Activated CD4-positive, alpha-beta T cell treated with anti-CD3 and anti-CD28 coated beads, Interleukin-2, amount 50 U/mL, for 16 hours (primary cell): ENCODE measurements at regions not wholly inside any gene's neighbourhood (a gene's known extent, or its start where the extent isn't known, plus 50 kb on each side); places are given as distances from the start of the nearest gene placed in this dataset.
"Not testable (repeated sequence)": the region's sequence is repeated elsewhere in the genome, so short reads cannot be mapped to it uniquely, and the experiment has no call there.

ENCODE experiments used
- DNase-seq: peaks from one replicate; pipeline ENCODE4 v3.0.0-alpha.2; 2020

- no peak for DNase-seq
Measured at GRCh38 chr3:178967177-178967532, 104.5 kb downstream of the ZMAT3 start.

DNA sequence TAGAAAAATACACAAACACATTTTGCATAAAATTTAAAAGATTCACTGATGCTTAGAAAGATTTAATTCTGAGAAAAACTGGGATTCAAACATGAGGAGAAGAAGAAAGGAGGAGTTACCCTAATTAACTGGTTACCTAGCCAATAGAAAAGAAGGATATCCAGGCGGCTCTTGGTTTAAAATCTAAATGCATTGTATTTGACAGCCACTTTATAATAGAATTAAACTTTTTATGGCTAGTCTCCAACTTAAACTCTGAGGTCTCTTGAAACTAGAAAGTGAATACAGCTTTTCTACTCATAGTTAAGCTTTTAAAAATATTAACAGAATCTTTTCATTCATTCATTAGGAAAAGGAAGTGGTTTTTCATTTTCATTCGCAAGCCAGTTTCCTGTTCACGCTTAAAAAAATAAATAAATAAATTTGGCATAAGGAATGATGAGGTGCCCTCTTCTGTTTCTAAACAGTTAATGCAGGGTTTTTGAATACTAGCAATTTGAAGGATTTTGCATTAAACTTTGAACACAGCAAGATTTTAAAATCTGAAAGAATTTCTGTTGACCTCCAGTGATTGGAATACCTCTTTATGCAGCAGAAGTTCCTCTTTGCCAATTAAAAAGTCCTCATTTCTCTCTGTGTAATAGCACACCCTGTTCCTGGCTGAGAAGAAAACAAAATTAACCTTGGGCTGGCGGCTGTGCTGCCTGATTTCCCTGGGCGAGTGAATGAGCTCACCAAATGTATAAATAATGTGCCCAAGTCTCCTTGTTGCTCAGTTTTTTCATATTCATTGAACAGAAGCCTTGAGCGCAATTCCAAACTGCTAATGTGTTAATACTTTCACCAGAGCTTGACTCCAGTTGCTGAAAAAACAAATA is 105.1 kb downstream of the ZMAT3 start:
- no peak for DNase-seq

GRCh38 chr3:178964551-178964950 is 107.1 kb downstream of the ZMAT3 start:
- DNase-seq: no peak

GRCh38 chr3:178960918-178961317 is 110.7 kb downstream of the ZMAT3 start:
- no peak for DNase-seq

- no peak for DNase-seq
Measured at GRCh38 chr3:178960181-178960580, 111.4 kb downstream of the ZMAT3 start.

GRCh38 chr3:178950676-178951075 is 120.9 kb downstream of the ZMAT3 start:
- DNase-seq: peak; percentile 48

- DNase-seq: no peak
Measured at GRCh38 chr3:178949896-178950295, 121.7 kb downstream of the ZMAT3 start.

- no peak for DNase-seq
Measured at GRCh38 chr3:178948546-178948945, 123.1 kb downstream of the ZMAT3 start.

DNA sequence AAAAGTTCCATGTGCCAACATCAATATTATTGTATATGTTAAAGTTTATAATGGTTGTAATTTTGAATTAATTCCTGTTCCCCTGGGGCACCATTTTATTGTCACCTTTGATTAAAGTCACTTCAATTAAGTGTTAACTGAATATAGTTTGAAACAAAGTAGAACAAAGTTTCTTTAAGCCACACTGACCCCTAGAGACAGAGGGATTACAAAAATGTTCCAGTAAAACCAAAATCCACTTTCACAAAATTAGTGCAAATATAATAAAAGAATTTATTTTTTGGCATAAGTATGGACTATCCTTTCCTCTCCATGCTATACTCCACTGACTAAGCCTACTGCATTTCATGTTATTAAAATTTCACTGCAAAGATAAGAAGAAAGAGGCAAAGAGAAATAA is 123.9 kb downstream of the ZMAT3 start:
- no peak for DNase-seq

- not testable (repeated sequence) for DNase-seq
Measured at GRCh38 chr3:178942261-178942660, 129.3 kb downstream of the ZMAT3 start.

GRCh38 chr3:178930116-178930515 is 141.5 kb downstream of the ZMAT3 start:
- DNase-seq: no peak

GRCh38 chr3:178916223-178916622 is 155.4 kb downstream of the ZMAT3 start:
- DNase-seq: no peak

- no peak for DNase-seq
Measured at GRCh38 chr3:178915365-178915764, 156.2 kb downstream of the ZMAT3 start.

GRCh38 chr3:178907081-178907480 is 164.5 kb downstream of the ZMAT3 start:
- DNase-seq: no peak

DNA sequence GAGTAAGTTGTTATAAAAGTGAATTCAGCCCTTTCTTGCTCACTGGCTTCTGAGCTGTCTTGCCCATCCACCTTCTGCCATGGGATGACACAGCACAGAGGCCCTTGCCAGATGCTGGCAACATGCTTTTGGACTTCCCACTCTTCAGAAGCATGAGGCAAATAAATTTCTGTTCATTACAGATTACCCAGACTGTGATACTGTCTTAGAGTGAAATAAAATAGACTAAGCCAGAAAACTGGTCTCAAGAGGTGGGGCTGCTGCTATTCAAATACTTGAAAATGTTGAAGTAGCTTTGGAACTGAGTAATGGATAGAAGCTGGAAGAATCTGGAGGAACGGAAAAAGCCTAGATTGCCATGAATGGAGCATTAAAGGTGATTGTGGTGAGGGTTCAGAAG is 170.4 kb downstream of the ZMAT3 start:
- DNase-seq: no peak

GRCh38 chr3:178900029-178900646 is 171.5 kb downstream of the ZMAT3 start:
- no peak for DNase-seq

DNA sequence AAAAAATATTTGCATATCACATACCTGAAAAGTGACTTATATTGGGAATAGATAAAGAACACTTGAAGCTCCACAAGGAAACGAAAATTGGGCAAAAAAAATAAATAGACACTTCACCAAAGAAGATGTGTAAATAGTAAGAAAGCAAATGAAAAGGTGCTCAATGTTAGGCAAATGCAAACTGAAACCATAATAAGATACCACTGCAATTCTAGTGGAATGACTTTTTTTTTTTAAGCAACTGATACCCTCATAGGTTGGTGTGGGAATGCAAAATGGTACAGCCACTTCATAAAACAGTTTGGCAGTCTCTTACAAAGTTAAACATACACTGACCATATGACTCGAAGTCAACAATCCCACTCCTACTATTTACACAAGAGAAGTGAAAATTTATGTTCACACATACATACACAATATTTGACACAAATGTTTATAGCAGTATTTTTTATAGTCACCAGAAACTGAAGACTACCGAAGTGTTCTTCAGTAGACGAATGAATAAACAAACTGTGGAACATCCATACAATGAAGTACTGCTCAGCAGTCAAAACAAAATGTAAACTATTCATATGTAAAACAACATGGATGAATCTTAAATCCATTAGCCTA is 176.3 kb downstream of the ZMAT3 start:
- DNase-seq: no peak
